GM21447 (cell line): ENCODE measurements at regions not wholly inside any gene's neighbourhood (a gene's known extent, or its start where the extent isn't known, plus 50 kb on each side); places are given as distances from the start of the nearest gene placed in this dataset.
"Not testable (repeated sequence)": the region's sequence is repeated elsewhere in the genome, so short reads cannot be mapped to it uniquely, and the experiment has no call there.

Experiments
- ATAC-seq: cut with Tn5 transposase; IDR thresholded peaks from one replicate; pipeline ENCODE4 v1.9.1; 2021; ENCODE audit not compliant: unreplicated experiment

- no peak for ATAC-seq
Measured at GRCh38 chr11:130550150-130550549, 101.7 kb downstream of the ADAMTS15 start.

GRCh38 chr11:130550984-130551383, 102.5 kb downstream of the ADAMTS15 start:
- ATAC-seq: no peak

GRCh38 chr11:130551388-130551787, 102.9 kb downstream of the ADAMTS15 start:
- ATAC-seq: no peak

GRCh38 chr11:130553306-130553705, 104.9 kb downstream of the ADAMTS15 start:
- no peak for ATAC-seq

- no peak for ATAC-seq
Measured at GRCh38 chr11:130554241-130555055, 106.0 kb downstream of the ADAMTS15 start.

GRCh38 chr11:130555251-130555841, 106.9 kb downstream of the ADAMTS15 start:
- ATAC-seq: no peak

- ATAC-seq: no peak
Measured at GRCh38 chr11:130560000-130560780, 111.7 kb downstream of the ADAMTS15 start.

- ATAC-seq: no peak
Measured at GRCh38 chr11:130560781-130561109, 112.3 kb downstream of the ADAMTS15 start.

GRCh38 chr11:130561441-130561881, 113.0 kb downstream of the ADAMTS15 start:
- ATAC-seq: no peak

- no peak for ATAC-seq
Measured at GRCh38 chr11:130562549-130562948, 114.1 kb downstream of the ADAMTS15 start.

GRCh38 chr11:130566360-130566759, 117.9 kb downstream of the ADAMTS15 start:
- ATAC-seq: not testable (repeated sequence)

- ATAC-seq: no peak
Measured at GRCh38 chr11:130571519-130571918, 123.1 kb downstream of the ADAMTS15 start.

GRCh38 chr11:130571947-130572584, 123.6 kb downstream of the ADAMTS15 start:
- no peak for ATAC-seq

- ATAC-seq: no peak
Measured at GRCh38 chr11:130573767-130574166, 125.3 kb downstream of the ADAMTS15 start.

- no peak for ATAC-seq
Measured at GRCh38 chr11:130574740-130575139, 126.3 kb downstream of the ADAMTS15 start.

GRCh38 chr11:130576146-130576545, 127.7 kb downstream of the ADAMTS15 start:
- ATAC-seq: no peak

- ATAC-seq: no peak
Measured at GRCh38 chr11:130578738-130579368, 130.4 kb downstream of the ADAMTS15 start.

GRCh38 chr11:130580372-130580771, 131.9 kb downstream of the ADAMTS15 start:
- no peak for ATAC-seq

- no peak for ATAC-seq
Measured at GRCh38 chr11:130580891-130581492, 132.5 kb downstream of the ADAMTS15 start.

GRCh38 chr11:130581646-130582045, 133.2 kb downstream of the ADAMTS15 start:
- ATAC-seq: no peak
